GM23338 (cell line): ENCODE measurements at regions not wholly inside any gene's neighbourhood (a gene's known extent, or its start where the extent isn't known, plus 50 kb on each side); places are given as distances from the start of the nearest gene placed in this dataset.

Source experiments
- CREB1 ChIP-seq: fragments of 250-450 bp; sonication (Bioruptor Pico); IDR thresholded peaks from 2 replicates; pipeline ENCODE4 v1.5.0; 2020; ENCODE audit warnings: low read depth, mild to moderate bottlenecking, moderate library complexity
- CTCF ChIP-seq, 2 experiments: fragments of 200-600 bp in 1 of 2; sonication (generic) in 1 of 2; conservative IDR thresholded peaks; 2 replicates each; pipeline versions ENCODE4 v1.5.1 to v1.6.1; 2016 to 2017; ENCODE audit warnings: antibody characterized with exemption in 2 of 2, low read depth in 2 of 2, mild to moderate bottlenecking in 2 of 2, moderate library complexity in 1 of 2
- ETS1 ChIP-seq: IDR thresholded peaks from 2 replicates; pipeline ENCODE4 v1.6.1; 2016; ENCODE audit warnings: antibody characterized with exemption
- EZH2 ChIP-seq: fragments of 200-600 bp; sonication (generic); IDR thresholded peaks from one replicate; pipeline ENCODE4 v1.8.0; 2017; ENCODE audit warnings: antibody characterized with exemption, mild to moderate bottlenecking, low read depth; ENCODE audit not compliant: unreplicated experiment
- EZH2phosphoT487 ChIP-seq: fragments of 200-600 bp; sonication (generic); IDR thresholded peaks from one replicate; pipeline ENCODE4 v1.8.1; 2018; ENCODE audit warnings: antibody characterized with exemption; ENCODE audit not compliant: unreplicated experiment
- POLR2AphosphoS5 ChIP-seq: IDR thresholded peaks from 2 replicates; pipeline ENCODE4 v1.6.1; 2016; ENCODE audit warnings: antibody characterized with exemption, low read depth
- REST ChIP-seq: IDR thresholded peaks from one replicate; pipeline ENCODE4 v1.6.1; 2018; ENCODE audit warnings: antibody characterized with exemption; ENCODE audit not compliant: unreplicated experiment
- ZNF114 ChIP-seq: fragments of 250-450 bp; sonication (Bioruptor Pico); IDR thresholded peaks from 2 replicates; pipeline ENCODE4 v1.5.0; 2020; ENCODE audit warnings: mild to moderate bottlenecking, moderate library complexity
- ZNF331 ChIP-seq: fragments of 250-450 bp; sonication (Bioruptor Pico); IDR thresholded peaks from 2 replicates; pipeline ENCODE4 v1.5.0; 2020; ENCODE audit warnings: low read depth, mild to moderate bottlenecking, moderate library complexity

GRCh38 chr10:10755490-10755889 lies 262.2 kb upstream of the CELF2 start:
- TF ChIP-seq CTCF (conservative IDR thresholded peaks at IDR 0.05; ENCODE audit: low read depth in 2 of 2) (no peak), POLR2AphosphoS5 (no peak), REST (no peak), ZNF114 (CRISPR knock-in tag) (no peak), ETS1 (no peak), EZH2 (no peak), EZH2phosphoT487 (no peak), ZNF331 (CRISPR knock-in tag) (no peak), CREB1 (CRISPR knock-in tag) (no peak)
